Adipocyte (in vitro differentiated cells): ENCODE measurements at regions not wholly inside any gene's neighbourhood (a gene's known extent, or its start where the extent isn't known, plus 50 kb on each side); places are given as distances from the start of the nearest gene placed in this dataset.

Experiments used
- DNase-seq: peaks from one replicate; pipeline ENCODE4 v3.0.0-alpha.2; 2015; ENCODE audit warnings: low read depth
- H3K27me3 ChIP-seq: replicated peaks from 2 replicates; pipeline ENCODE4 v1.7.0; 2013; ENCODE audit warnings: mild to moderate bottlenecking, low read length, moderate library complexity; ENCODE audit not compliant: control insufficient read depth, insufficient read depth
- H3K36me3 ChIP-seq: 2 replicates; pipeline ENCODE4 v1.7.0; 2013; ENCODE audit warnings: low read length, mild to moderate bottlenecking, moderate library complexity; ENCODE audit not compliant: control insufficient read depth, insufficient read depth, severe bottlenecking
- H3K4me1 ChIP-seq: 2 replicates; pipeline ENCODE4 v1.7.0; 2013; ENCODE audit warnings: mild to moderate bottlenecking, low read length, moderate library complexity; ENCODE audit not compliant: control insufficient read depth, insufficient read depth
- H3K4me3 ChIP-seq: 2 replicates; pipeline ENCODE4 v1.7.0; 2013; ENCODE audit warnings: mild to moderate bottlenecking, low read length, moderate library complexity
- H3K9ac ChIP-seq: 2 replicates; pipeline ENCODE4 v1.7.0; 2013; ENCODE audit warnings: mild to moderate bottlenecking, low read length, moderate library complexity
- H3K9me3 ChIP-seq: 2 replicates; pipeline ENCODE4 v1.7.0; 2013; ENCODE audit warnings: mild to moderate bottlenecking, low read length, moderate library complexity; ENCODE audit not compliant: control insufficient read depth

DNA sequence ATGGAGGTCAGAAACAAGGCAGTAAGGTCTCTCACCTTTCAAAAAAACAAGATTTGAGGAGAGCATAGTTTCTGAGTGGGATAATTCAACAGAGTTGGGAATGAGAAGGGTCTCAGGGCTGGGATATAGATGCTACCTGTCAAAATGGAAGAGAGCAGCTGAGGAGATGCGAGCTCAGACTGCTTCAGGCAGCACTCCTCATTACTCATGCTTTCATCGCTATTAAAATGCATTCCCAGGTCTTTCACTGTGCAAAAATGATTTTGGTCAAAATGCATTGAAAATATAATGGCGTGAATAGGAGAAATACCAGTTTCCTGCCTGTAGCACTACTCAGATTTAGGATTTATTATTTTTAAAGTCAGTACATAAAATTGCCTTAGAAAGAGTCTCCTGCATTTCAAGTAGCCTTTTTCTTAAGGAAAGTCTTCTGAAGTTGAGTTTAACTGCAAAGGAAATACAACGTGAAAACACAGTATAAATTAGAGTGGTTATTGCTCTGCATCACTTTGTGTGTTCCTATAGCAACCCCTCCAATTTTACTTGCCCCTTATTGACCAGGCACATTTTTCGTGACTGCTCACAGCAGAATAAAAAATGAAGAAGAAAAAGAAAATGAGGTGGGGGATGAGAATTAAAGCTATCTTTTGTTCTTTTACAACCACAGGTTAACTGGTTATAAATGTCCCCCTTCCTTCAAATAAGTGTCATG lies 724.8 kb upstream of the SEMA6A start:
- no peaks in the 10 kb centered on the region for H3K36me3 ChIP-seq
- no peak overlapping the region for H3K4me3 ChIP-seq
- H3K9ac ChIP-seq, result no peak overlapping the region
- no peaks in the 10 kb centered on the region for H3K27me3 ChIP-seq
- DNase-seq, result no peak
- H3K4me1 ChIP-seq, result no peaks in the 10 kb centered on the region
- H3K9me3 ChIP-seq, result no peaks in the 10 kb centered on the region

DNA sequence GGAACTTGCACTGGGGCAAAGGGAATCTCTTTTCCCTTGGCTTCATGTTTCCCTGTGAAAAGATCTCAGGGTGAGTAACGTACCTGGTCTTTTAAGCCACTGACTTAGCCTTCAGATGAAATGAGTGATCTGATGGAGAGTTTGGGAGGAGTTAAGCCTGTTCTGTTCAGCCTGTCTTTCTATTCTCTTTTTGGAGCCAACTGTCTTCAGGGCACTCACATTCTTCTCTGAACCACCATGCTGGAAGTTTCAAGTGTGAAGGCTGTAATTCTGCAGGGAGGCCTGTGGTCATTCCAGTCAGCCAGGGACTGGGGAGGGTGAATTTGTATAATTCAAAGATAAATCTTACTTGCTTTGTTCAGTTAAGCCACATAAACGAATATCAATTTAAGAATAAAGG lies 722.2 kb upstream of the SEMA6A start:
- H3K4me3 ChIP-seq, result no peak overlapping the region
- no peak for DNase-seq
- H3K9ac ChIP-seq, result no peak overlapping the region
- peaks cover 3% of the 10 kb centered on the region for H3K9me3 ChIP-seq
- H3K36me3 ChIP-seq, result no peaks in the 10 kb centered on the region
- H3K27me3 ChIP-seq, result no peaks in the 10 kb centered on the region
- H3K4me1 ChIP-seq, result no peaks in the 10 kb centered on the region

DNA sequence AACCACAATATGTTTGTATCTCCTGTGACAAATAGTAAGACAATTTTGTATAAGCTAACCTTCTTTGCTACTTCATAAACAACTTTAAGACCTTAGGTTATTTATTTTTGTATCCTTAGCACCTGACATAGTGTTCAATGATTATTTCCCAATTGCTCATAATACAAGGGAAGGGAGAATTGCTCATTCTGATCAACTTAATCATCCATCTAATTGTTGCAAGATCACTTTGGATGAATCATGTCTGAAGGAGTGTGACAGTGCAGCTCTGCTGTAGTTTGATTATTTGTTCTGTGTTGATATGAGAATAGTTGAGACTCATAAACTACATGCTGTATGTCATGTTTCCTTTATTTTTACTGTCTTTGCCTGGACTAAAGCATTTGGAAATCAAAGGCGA lies 721.3 kb upstream of the SEMA6A start:
- H3K9ac ChIP-seq, result no peak overlapping the region
- no peak for DNase-seq
- H3K9me3 ChIP-seq, result peaks cover 3% of the 10 kb centered on the region
- no peaks in the 10 kb centered on the region for H3K36me3 ChIP-seq
- H3K4me1 ChIP-seq, result no peaks in the 10 kb centered on the region
- H3K4me3 ChIP-seq, result no peak overlapping the region
- H3K27me3 ChIP-seq, result no peaks in the 10 kb centered on the region

DNA sequence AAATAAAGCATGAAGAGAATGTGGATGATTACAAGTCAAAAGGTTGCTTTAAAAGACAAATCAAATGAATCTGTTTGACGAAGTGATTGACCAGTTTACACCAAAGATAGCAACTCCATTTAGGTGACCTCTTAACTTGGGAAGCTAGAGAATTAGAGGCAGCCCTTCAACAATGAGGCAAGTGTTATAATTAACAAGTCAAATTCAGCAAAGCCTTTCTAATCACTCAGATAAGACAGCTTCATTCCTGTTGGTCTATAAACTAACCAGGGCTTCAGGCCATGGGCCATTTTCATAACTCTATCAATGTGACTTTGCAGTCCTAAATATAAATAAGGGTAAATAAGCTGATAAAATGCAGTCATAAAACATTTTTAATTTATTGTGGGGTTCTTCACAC lies 712.2 kb upstream of the SEMA6A start:
- no peak overlapping the region for H3K4me3 ChIP-seq
- no peaks in the 10 kb centered on the region for H3K4me1 ChIP-seq
- H3K9ac ChIP-seq, result no peak overlapping the region
- H3K9me3 ChIP-seq, result no peaks in the 10 kb centered on the region
- no peak for DNase-seq
- H3K36me3 ChIP-seq, result no peaks in the 10 kb centered on the region
- H3K27me3 ChIP-seq, result no peaks in the 10 kb centered on the region

DNA sequence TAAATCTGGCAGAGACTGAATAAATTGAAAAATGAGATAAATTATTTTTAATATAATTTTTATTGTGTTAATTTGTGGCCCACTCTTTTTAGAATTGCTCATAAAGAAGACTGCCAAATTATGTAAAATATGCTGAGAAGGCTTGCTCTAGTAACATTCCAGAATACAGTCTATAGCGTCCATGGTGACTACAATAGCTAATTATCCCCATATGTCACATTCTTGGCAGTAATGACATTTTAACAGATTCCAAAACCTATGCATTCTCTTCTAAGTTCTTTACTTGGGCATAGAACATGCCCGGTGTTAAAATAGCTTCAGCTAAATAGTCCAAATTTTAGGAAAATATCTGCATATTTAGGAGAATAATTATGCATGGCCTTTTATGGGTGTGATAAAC lies 697.0 kb upstream of the SEMA6A start:
- Histone ChIP-seq H3K36me3 (no peaks in the 10 kb centered on the region), H3K4me1 (no peaks in the 10 kb centered on the region), H3K9me3 (peaks cover 3% of the 10 kb centered on the region), H3K4me3 (no peak overlapping the region), H3K9ac (no peak overlapping the region), H3K27me3 (no peaks in the 10 kb centered on the region)
- no peak for DNase-seq

DNA sequence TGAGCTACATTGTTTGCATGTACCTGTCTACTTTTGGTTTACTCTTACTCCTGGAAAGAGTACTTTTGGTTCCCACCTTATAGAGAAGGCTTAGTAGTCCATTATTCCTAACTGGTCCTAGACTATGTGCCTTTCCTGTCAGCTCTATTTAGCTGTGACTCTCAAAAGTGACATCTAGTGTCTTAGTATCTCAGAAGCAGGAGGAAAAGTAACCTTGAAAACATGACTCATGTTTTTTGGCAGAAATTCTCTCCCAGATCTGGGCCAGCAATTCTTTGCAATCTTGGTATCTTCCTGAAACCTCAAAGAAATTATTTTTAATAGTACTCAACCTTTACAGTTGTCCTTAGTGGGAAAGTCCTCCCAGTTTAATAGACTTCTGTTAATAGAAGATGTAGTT lies 691.7 kb upstream of the SEMA6A start:
- H3K9ac ChIP-seq, result no peak overlapping the region
- H3K36me3 ChIP-seq, result no peaks in the 10 kb centered on the region
- H3K9me3 ChIP-seq, result no peaks in the 10 kb centered on the region
- H3K4me3 ChIP-seq, result no peak overlapping the region
- H3K4me1 ChIP-seq, result no peaks in the 10 kb centered on the region
- DNase-seq, result no peak
- no peaks in the 10 kb centered on the region for H3K27me3 ChIP-seq

DNA sequence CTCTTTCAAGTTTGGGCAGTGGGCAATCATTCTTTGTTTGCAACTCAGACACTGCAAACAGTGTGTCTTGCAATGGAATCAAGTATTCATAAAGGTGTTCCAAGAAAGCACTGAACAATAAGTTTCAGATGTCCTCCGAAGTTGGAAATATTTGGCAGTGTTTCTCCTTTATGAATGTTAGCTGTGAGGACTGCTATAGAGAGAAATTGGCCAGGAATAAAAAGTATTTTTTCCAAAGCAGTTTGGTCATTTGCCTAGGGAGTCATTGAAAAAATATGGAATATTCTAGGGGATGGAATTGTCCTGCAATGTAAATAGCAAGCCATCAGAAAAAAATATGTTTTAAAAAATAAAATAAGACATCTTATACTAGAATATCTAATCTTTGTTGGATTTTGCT lies 688.6 kb upstream of the SEMA6A start:
- Histone ChIP-seq H3K27me3 (no peaks in the 10 kb centered on the region), H3K9ac (no peak overlapping the region), H3K9me3 (no peaks in the 10 kb centered on the region), H3K4me1 (no peaks in the 10 kb centered on the region), H3K4me3 (no peak overlapping the region), H3K36me3 (no peaks in the 10 kb centered on the region)
- DNase-seq, result no peak

DNA sequence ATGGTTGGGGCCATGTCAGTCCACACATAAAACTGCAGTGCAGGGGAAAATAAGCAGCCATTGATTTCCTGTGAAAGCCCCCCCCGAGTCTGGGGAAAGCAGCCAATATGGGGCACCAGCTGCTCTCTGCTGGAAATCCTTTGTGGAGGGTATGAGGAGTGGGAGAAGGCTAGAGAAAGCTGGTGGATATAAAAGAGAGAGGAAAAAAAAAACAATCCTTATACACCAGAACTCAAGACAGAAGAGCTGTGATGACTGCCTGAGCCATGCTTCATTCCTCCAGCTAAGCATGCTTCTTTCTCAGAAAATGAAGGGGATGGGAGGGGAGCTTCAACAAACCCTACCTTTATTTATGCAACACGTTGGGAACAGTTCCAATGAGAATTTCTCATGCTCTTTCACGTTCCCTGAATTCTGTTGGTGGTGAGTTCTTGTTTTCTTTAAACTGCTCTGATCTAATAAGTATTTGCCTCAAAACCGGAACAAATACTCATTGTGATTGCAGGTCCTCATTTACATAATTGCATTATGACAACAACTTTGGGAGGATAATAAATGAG lies 688.0 kb upstream of the SEMA6A start:
- Histone ChIP-seq H3K9ac (no peak overlapping the region), H3K9me3 (no peaks in the 10 kb centered on the region), H3K4me1 (no peaks in the 10 kb centered on the region), H3K27me3 (no peaks in the 10 kb centered on the region), H3K4me3 (no peak overlapping the region), H3K36me3 (no peaks in the 10 kb centered on the region)
- no peak for DNase-seq

DNA sequence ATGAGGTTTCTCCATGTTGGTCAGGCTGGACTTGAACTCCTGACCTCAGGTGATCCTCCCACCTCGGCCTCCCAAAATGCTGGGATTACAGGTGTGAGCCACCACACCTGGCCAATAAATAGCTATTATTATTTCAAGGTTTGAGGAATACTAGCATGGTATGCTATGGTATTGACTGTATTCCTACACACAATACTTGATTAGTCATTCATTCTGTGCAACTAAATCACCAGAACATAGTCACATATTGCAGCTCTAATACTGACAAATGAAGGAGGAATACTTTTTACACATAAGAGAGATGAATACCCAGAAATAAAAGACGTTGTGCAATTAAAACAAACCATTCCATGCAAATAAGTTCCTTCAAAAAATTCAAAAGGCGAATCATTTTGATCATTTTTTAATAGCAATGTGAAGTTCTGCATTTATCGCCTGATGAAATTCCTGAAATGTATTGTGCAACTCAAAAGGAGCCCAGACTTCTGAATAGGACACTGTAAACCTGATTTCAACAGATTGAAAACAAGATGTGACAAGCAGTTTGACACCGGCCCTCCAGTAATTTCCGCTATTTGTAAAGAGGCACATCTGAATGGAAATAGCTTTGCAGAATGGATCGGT lies 687.4 kb upstream of the SEMA6A start:
- H3K27me3 ChIP-seq, result no peaks in the 10 kb centered on the region
- no peaks in the 10 kb centered on the region for H3K4me1 ChIP-seq
- DNase-seq, result no peak
- no peaks in the 10 kb centered on the region for H3K9me3 ChIP-seq
- no peaks in the 10 kb centered on the region for H3K36me3 ChIP-seq
- H3K9ac ChIP-seq, result no peak overlapping the region
- no peak overlapping the region for H3K4me3 ChIP-seq

DNA sequence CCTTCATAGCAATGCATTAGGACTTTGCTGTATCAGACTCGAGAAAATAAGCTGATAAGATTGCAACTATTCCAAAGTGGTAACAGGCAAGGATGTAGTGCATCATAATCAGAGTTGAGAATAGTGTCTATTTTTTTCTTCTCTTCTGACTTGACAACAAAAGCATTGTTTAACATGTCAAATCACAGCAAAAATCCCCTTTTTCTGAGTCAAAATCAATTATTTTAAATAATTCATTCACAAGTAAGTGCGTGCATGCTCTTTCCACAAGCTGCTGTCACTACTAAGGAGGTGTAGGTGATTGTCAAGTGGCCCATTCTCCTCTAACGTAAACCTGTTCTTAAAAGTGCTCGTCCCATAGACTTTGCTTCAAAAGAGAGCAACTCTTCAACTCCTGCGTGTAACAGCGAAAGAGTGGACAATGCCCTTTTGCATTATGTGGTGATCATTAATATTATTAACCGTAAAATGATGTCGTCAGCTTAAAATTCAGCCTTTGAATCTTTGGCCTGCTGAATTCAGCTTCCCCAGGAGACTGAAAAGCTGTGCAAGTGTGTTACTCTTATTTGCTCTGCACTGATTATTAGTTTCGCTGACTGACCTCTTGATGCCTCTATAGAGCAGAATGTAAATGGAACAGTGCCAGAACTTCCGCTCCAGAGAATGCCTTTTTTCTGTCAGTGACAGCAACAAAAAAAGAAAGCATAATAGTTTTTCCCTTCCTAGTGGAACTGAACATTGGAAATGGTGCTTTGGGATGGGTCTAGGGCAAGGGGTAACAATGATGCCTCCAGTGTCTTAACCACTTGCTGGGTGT lies 680.8 kb upstream of the SEMA6A start:
- Histone ChIP-seq H3K9ac (no peak overlapping the region), H3K4me3 (no peak overlapping the region), H3K36me3 (no peaks in the 10 kb centered on the region), H3K27me3 (no peaks in the 10 kb centered on the region), H3K4me1 (no peaks in the 10 kb centered on the region), H3K9me3 (no peaks in the 10 kb centered on the region)
- no peak for DNase-seq

DNA sequence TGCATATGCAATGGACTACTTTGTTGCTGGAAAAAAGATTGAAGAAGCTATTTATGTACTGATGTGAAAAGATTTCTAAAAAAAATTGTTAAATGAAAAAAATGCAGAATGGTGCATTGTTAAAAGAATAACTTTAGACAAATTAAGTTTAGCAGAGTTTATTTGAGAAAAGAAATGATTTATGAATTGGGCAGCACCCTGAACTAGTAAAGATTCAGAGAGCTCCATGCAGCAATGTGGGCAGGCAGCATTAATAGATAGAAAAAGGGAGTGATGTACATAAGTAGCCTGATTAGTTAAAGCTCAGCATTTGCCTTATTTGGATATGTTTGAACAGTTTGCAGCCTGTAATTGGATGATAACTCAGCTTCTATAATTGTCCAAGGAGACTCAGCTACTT lies 677.9 kb upstream of the SEMA6A start:
- Histone ChIP-seq H3K9ac (no peak overlapping the region), H3K27me3 (no peaks in the 10 kb centered on the region), H3K9me3 (no peaks in the 10 kb centered on the region), H3K4me3 (no peak overlapping the region), H3K36me3 (no peaks in the 10 kb centered on the region), H3K4me1 (no peaks in the 10 kb centered on the region)
- DNase-seq, result no peak
